Thyroid gland (tissue), 4 donors: ENCODE measurements at regions not wholly inside any gene's neighbourhood (a gene's known extent, or its start where the extent isn't known, plus 50 kb on each side); places are given as distances from the start of the nearest gene placed in this dataset.

Experiments
- CTCF ChIP-seq, 6 experiments: fragments of 200-600 bp in 3 of 6; fragments of 450-650 bp in 3 of 6; sonication (generic) in 3 of 6; IDR thresholded peaks; one replicate each; pipeline ENCODE4 v1.5.1; 2016 to 2019; ENCODE audit warnings: antibody characterized with exemption in 6 of 6, mild to moderate bottlenecking in 2 of 6, inconsistent platforms in 1 of 6, moderate library complexity in 1 of 6
- POLR2A ChIP-seq, 2 donors: fragments of 450-650 bp; IDR thresholded peaks; one replicate each; pipeline ENCODE4 v1.6.1; 2017; ENCODE audit warnings: antibody characterized with exemption in 2 of 2, mild to moderate bottlenecking in 2 of 2, moderate library complexity in 1 of 2

DNA sequence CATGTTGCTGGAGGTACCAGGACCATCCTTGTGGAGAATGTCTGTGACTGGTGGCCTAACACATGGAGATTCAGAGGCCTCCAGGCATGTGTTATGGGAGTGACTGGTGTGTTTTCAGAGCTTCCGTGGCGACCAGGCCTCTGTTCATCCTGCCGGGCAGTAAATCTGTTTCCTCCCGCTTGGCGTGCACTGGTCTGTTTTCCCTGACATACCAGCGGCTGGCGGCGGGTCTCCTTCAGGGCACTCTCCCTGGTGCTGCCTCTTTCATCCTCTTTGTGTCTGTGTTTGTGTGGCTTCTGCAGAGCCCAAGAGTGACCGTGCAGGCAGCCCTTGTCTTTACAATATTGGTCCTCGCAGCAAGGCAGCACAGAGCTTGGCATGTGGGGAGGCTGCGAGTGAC is 385.1 kb upstream of the MKI67 start:
- TF ChIP-seq CTCF (IDR thresholded peaks at IDR 0.05) (no peak), POLR2A (IDR thresholded peaks at IDR 0.05) (no peak)
